ENCODE measurements at regions not wholly inside any gene's neighbourhood (a gene's known extent, or its start where the extent isn't known, plus 50 kb on each side); places are given as distances from the start of the nearest gene placed in this dataset.
"Not testable (repeated sequence)": the region's sequence is repeated elsewhere in the genome, so short reads cannot be mapped to it uniquely, and the experiment has no call there.

DNA sequence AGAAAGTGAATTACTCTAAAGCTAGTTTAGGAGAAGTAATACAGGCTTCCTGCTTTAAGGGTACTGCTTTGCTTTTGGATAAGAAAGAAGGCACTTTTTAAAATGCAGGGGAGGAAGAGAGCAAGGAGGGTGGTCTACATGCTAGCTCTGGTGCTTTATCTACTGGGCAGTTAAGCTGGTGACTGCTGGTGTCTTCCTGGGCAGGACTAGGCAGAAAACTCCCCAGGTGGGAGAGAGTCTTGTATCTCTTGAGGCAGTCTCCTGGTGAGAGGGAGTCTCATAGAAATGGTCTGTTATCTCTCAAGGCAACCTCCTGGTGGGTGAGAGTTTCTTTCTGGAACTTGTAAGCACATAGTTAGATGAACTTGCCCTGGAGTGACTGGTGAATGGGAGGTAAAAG, 953.9 kb upstream of the GOT2 start:
- DNase-seq: no peak

DNA sequence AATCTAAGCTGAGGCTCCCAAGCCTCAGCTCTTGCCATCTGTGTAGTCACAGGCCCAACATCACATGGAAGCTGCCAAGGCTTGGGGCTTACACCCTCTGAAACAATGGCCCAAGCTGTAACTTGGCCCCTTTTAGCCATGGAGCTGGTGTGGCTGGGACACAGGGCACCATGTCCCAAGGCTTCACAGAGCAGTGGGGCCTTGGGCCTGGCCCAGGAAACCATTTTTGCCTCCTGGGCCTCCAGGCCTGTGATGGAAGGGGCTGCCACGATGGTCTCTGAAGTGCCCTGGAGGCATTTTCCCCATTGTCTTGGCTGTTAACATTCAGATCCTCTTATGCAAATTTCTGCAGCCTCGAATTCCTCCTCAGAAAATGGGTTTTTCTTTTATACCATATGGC, 952.3 kb upstream of the GOT2 start:
- no peak for DNase-seq

DNA sequence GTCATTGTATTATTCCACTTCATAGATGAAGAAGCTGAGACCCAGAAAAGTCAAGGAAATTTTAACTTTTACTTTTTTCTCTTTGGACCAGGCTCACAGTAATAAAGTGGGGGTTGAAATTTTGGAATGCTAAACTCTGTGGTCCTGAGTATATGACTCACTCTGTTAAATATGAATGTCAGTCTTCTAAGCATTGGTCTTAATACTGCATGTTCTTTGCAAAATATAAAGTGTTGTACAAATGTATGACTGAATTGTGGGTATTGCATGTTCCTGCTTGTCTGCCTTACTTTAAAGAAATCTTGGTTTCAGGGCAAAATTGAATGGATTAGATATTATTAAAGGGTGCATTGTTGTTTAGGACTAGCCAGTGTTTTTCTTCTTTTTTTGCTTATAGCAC, 950.8 kb upstream of the GOT2 start:
- no peak for DNase-seq

DNA sequence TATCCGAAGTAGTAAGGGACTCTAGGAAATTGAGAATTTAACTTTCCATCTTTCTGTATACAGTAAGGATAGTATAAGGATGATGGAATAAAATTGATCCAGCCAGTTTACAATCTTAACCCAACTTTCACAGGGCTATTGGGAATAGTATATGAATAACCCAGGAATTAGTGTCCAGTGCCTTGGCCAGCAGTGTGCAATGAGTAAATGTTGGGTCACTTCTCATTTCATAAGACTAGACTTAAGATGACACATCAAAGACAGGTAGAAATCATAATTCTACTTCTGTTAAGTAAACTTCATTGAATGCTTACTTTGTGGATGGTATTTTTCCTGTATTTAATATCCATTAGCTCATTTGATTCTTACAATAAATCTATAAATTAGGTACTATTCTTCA, 949.6 kb upstream of the GOT2 start:
- no peak for DNase-seq

GRCh38 chr16:59665618-59666220, 931.6 kb upstream of the GOT2 start:
- DNase-seq: no peak

GRCh38 chr16:59658572-59658971, 924.5 kb upstream of the GOT2 start:
- DNase-seq: no peak

DNA sequence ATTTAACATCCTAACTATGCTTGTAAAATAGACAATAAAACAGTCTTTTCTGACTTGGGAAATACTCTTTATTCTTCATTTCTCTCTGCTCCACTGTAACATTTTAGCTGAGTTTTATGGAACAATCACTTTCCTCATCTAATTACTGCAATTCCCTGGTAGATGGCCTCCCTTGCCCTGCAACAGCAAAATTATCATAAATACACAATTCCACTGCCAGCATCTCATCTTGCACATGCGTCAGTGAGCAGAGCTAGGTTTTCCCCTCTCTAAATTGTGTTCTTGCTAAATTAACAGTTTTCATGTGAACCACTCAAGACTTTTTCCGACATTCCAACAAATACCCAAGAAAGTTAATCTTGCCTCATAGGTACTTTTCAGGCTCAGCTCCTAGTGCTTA, 920.9 kb upstream of the GOT2 start:
- DNase-seq: no peak

DNA sequence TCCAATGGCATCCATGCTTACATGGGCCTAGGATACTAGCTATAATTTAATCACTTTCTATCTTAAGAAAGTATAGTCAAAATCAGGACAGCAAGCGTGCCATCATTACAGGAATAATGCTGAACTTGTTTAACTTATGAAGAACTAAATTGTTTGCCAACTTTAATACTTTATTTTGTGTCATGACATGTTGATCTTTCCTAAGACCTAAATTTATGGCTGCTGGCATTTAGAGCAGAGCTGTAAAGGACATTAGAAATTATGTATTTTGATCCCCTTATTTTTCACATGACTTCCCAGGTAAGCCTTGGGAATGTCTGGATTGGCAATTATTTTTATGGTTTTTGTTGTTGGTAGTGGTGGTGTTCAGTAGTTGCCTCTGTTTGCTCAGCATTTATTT, 920.3 kb upstream of the GOT2 start:
- DNase-seq: no peak

DNA sequence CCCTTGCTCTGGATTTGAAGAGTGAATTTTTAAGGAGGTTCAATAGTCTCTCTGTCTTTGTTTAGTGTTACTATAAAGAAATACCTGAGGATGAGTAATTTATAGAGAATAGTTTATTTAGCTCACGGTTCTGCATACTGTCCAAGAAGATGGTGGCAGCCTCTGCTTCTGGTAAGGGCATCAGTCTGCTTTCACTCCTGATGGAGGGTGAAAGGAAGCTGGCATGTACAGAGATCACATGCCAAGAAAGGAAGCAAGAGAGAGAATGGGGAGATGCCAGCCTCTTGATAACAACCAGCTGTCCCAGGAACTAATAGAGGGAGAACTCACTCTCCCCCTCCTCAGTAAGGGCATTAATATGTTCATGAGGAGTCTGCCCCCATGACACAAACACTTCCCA, 917.5 kb upstream of the GOT2 start:
- no peak for DNase-seq

- DNase-seq: no peak
Observed at GRCh38 chr16:59645194-59645593, 911.1 kb upstream of the GOT2 start.

- no peak for DNase-seq
Observed at GRCh38 chr16:59635674-59636073, 901.6 kb upstream of the GOT2 start.

GRCh38 chr16:59634951-59635350, 900.8 kb upstream of the GOT2 start:
- DNase-seq: no peak

DNA sequence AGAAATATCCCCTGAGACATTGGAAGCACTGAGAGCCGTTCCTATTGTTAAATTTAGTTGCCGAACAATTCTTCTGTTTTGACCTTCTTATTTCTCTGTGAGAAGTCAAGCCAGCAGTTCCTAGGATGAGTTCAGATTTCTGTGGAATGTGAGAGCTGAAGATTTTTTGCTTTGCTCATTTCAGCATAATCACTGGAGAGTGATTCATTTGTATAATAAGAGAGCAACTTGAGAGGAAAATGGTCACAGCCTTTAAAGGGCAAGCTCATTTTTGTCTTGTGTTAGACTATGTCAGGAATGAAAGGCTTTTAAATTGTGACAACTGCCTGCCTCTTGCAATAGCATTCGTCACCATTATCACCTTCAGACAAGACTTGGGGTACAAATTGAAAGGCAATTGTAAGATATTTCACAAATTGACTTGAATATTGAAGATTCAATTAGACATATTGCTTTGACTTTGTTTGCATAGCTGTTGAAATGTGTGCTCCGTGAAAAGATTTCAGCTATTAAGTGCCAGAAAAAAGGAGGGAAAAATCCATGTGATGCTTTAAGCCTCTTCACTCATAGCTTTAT, 900.0 kb upstream of the GOT2 start:
- DNase-seq: no peak

DNA sequence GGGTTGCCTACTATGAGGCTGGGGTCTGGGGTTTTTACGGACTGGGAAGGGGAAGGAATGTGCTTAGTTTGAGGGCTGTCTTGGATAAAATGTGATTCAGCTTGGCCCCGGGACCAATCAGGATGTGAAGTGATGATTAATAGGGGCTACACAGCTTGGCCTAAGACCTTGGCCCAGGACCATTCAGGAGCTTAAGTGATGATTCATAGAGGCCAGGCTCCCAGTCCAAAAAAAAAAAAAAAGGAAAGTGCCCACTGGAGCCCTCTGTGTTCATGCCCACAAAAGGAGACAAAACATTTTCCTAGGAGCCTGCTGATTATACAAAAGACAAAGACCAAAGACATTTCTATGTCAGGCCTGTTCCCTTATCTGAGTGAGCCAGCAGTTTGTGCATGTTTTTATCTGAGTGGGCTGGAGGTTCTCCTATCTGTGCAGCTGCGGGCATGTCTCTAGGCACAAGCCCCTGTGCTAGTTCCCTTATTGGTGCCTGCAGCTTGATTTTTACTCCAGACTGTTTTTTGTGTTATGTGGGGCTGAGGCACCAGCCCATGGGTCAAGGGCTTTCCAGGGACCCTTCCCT, 898.2 kb upstream of the GOT2 start:
- DNase-seq: no peak

- DNase-seq: not testable (repeated sequence)
Observed at GRCh38 chr16:59624381-59624780, 890.3 kb upstream of the GOT2 start.

- DNase-seq: no peak
Observed at GRCh38 chr16:59614466-59615240, 880.5 kb upstream of the GOT2 start.

DNA sequence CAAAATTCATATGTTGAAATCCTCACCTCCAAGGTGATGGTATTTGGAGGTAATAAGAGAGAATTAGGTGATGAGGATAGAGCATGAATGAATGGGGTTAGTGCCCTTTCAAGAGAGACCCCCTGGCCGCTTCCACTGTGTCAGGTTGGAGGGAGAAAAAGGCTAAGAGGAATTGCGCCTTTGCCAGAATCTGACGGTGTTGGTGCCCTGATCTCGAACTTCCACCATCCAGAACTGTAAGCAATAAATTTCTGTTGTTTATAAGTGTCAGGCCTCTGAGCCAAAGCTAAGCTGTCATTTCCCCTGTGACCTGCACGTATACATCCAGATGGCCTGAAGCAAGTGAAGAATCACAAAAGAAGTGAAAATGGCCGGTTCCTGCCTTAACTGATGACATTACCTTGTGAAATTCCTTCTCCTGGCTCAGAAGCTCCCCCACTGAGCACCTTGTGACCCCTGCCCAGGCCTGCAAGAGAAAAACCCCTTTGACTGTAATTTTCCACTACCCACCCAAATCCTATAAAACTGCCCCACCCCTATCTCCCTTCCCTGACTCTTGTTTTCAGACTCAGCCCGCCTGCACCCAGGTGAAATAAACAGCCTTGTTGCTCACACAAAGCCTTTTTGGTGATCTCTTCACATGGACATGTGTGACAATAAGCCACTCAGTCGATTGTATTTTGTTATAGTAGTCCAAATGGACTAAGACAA, 878.9 kb upstream of the GOT2 start:
- DNase-seq: not testable (repeated sequence)

DNA sequence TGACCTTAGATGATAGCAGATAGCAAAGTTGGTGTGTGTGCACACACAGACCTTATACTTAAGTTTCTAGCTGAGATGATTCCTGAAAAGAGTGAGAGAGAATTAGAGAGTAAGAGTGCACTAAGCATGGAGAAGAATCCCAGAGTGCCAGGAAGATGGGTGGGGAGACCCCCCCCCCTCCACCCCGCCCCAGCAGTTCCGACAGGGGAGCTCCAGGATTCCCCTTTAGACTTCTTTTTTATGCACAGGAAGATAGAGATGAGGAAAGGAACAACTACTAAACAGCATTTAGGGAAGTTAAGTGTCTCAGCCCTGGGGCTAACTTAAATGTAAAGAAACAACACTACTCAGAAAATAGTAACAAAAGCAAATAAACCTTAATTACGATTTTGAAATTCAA, 878.0 kb upstream of the GOT2 start:
- no peak for DNase-seq

GRCh38 chr16:59611556-59611955, 877.4 kb upstream of the GOT2 start:
- no peak for DNase-seq

DNA sequence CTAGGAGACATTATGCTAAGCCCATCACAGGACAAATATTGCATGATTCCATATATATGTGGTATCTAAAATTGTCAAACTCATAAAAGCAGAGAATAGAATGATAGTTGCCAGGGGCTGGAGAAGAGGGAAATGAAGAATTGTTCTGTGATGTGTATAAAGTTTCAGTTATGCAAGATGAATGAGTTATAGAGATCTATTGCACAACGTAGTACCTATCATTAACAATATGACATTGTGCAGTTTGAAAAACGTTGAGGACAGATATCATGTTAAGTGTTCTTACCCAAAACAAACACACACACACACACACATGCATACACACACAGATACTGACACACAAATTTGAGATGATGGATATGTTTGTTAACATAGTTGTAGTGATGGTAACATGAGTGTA, 871.6 kb upstream of the GOT2 start:
- no peak for DNase-seq

GRCh38 chr16:59604354-59604753, 870.2 kb upstream of the GOT2 start:
- no peak for DNase-seq

GRCh38 chr16:59601452-59601851, 867.3 kb upstream of the GOT2 start:
- DNase-seq: no peak

DNA sequence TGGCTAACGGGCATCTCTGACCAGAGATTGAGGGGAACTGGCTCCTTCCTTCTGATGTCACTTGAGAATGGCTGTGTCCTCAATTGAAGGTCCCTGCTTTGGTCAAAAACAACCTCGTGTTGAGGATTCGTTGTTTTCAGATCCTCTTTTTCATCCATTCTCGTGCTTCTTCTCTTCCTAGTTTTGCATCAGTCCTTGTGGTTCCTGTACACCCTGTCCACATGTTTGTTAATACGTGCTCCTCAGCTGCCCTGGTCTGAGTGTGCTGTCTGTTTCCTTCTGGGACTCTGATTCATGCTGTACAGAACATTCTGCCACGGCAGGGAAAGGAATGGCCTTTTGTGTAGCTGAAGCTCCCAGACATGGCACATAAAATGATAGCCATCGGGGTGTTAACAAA, 863.2 kb upstream of the GOT2 start:
- no peak for DNase-seq

DNA sequence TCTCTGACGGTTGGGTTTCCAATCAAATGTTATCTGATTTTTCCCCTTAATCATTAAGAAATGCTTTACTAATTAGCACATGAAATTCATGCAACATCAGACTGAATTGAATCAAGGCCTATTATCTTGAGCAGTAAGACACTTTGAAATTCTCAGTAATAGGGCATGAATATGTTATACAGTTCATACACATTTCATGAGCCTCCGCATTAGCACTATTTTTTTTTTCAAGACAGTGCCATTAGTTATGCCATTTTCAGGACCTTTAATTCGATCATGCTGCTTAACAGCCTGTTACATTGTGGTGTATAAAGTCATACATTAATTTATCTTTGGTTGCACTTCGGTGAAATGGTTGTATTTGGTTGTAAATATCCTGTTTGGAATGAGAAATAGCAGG, 862.6 kb upstream of the GOT2 start:
- DNase-seq: no peak

Measured in suppressor macrophage treated with lipopolysaccharide for 1 hour (primary cell).